ENCODE measurements at regions not wholly inside any gene's neighbourhood (a gene's known extent, or its start where the extent isn't known, plus 50 kb on each side); places are given as distances from the start of the nearest gene placed in this dataset.

- FAIRE-seq: no peak
These were observed 707.2 kb upstream of the ADAMTS5 start for GRCh38 chr21:27674041-27674615.

GRCh38 chr21:27673581-27673980 is 706.7 kb upstream of the ADAMTS5 start:
- no peak for DNase-seq (ENCODE audit: insufficient read length, low spot score)
- TF ChIP-seq, protein P1, sequence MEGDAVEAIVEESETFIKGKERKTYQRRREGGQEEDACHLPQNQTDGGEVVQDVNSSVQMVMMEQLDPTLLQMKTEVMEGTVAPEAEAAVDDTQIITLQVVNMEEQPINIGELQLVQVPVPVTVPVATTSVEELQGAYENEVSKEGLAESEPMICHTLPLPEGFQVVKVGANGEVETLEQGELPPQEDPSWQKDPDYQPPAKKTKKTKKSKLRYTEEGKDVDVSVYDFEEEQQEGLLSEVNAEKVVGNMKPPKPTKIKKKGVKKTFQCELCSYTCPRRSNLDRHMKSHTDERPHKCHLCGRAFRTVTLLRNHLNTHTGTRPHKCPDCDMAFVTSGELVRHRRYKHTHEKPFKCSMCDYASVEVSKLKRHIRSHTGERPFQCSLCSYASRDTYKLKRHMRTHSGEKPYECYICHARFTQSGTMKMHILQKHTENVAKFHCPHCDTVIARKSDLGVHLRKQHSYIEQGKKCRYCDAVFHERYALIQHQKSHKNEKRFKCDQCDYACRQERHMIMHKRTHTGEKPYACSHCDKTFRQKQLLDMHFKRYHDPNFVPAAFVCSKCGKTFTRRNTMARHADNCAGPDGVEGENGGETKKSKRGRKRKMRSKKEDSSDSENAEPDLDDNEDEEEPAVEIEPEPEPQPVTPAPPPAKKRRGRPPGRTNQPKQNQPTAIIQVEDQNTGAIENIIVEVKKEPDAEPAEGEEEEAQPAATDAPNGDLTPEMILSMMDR (IDR thresholded peaks at IDR 0.05; ENCODE audit: insufficient read depth, missing control alignments): no peak
- no peak for FAIRE-seq

More at GRCh38 chr21:27674041-27674615, 707.2 kb upstream of the ADAMTS5 start:
- TF ChIP-seq, protein P1 (IDR thresholded peaks at IDR 0.05; ENCODE audit: insufficient read depth, missing control alignments): no peak
- DNase-seq (ENCODE audit: insufficient read length, low spot score): no peak

- TF ChIP-seq, protein P1 (IDR thresholded peaks at IDR 0.05; ENCODE audit: insufficient read depth, missing control alignments): no peak
- FAIRE-seq (no peak), DNase-seq (ENCODE audit: insufficient read length, low spot score) (no peak)
These were observed 704.3 kb upstream of the ADAMTS5 start for GRCh38 chr21:27671207-27671606.

GRCh38 chr21:27653481-27653880 is 686.6 kb upstream of the ADAMTS5 start:
- DNase-seq (ENCODE audit: insufficient read length, low spot score) (no peak), FAIRE-seq (no peak)
- TF ChIP-seq, protein P1 (IDR thresholded peaks at IDR 0.05; ENCODE audit: insufficient read depth, missing control alignments): no peak

GRCh38 chr21:27649762-27650161 is 682.9 kb upstream of the ADAMTS5 start:
- FAIRE-seq (no peak), DNase-seq (ENCODE audit: insufficient read length, low spot score) (no peak)
- TF ChIP-seq, protein P1 (IDR thresholded peaks at IDR 0.05; ENCODE audit: insufficient read depth, missing control alignments): no peak

DNA sequence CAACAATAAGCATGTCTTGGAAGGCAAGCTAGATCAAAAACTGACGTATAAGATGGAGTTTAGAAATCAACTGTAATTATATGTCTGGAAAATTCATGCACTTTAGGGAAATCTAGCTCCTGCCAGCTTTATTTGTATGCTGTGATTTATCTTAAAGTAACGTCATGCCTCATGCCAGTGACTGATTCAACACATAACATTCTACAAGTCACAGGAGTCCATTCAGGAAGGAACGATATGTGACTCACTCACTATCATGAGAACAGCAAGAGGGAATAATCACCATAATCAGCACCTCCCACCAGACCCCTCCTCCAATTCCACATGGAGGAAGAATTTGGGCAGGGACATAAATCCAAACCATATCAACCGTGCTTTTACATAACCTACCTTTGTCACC is 682.4 kb upstream of the ADAMTS5 start:
- DNase-seq (ENCODE audit: insufficient read length, low spot score) (no peak), FAIRE-seq (no peak)
- TF ChIP-seq, protein P1 (IDR thresholded peaks at IDR 0.05; ENCODE audit: insufficient read depth, missing control alignments): no peak

GRCh38 chr21:27648560-27648959 is 681.7 kb upstream of the ADAMTS5 start:
- TF ChIP-seq, protein P1 (IDR thresholded peaks at IDR 0.05; ENCODE audit: insufficient read depth, missing control alignments): no peak
- FAIRE-seq (no peak), DNase-seq (ENCODE audit: insufficient read length, low spot score) (no peak)

Measured in D721Med (cell line).